Mucosa of gallbladder (tissue), 1 donor: ENCODE measurements at regions not wholly inside any gene's neighbourhood (a gene's known extent, or its start where the extent isn't known, plus 50 kb on each side); places are given as distances from the start of the nearest gene placed in this dataset.
"Not testable (repeated sequence)": the region's sequence is repeated elsewhere in the genome, so short reads cannot be mapped to it uniquely, and the experiment has no call there.

Source experiments
- DNase-seq: peaks from one replicate; pipeline ENCODE4 v3.0.0-alpha.2; 2020; ENCODE audit warnings: low spot score
- donor health status: DM: no; HTN: no; CAD: no.

DNA sequence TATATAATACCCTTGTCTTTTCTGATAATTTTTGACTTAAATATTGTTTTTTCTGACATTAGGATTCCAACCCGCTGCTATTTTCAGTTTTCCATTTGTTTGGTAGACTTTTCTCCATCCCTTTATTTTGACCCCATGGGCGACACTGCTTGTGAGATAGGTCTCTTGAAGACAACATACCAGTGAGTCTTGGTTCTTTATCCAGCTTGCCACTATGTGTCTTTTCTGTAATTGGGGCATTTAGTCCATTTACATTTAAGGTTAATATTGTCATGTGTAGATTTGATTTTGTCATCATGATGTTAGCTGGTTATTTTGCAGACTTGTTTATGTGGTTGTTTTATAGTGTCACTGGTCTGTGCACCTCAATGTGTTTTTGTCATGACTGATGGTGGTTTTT is 67.7 kb upstream of the IRAK1BP1 start:
- no peak for DNase-seq

DNA sequence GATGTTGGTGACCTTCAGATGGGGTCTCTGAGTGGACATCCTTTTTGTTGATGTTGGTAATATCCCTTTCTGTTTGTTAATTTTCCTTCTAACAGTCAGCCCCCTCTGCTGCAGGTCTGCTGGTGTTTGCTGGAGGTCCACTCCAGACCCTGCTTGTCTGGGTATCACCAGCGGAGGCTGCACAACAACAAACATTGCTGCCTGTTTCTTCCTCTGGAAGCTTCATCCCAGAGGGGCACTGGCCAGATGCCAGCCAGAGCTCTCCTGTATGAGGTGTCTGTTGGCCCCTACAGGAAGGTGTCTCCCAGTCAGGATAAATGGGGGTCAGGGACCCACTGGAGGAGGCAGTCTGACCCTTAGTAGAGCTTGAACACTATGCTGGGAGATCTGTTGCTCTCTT is 60.6 kb upstream of the IRAK1BP1 start:
- DNase-seq: not testable (repeated sequence)

DNA sequence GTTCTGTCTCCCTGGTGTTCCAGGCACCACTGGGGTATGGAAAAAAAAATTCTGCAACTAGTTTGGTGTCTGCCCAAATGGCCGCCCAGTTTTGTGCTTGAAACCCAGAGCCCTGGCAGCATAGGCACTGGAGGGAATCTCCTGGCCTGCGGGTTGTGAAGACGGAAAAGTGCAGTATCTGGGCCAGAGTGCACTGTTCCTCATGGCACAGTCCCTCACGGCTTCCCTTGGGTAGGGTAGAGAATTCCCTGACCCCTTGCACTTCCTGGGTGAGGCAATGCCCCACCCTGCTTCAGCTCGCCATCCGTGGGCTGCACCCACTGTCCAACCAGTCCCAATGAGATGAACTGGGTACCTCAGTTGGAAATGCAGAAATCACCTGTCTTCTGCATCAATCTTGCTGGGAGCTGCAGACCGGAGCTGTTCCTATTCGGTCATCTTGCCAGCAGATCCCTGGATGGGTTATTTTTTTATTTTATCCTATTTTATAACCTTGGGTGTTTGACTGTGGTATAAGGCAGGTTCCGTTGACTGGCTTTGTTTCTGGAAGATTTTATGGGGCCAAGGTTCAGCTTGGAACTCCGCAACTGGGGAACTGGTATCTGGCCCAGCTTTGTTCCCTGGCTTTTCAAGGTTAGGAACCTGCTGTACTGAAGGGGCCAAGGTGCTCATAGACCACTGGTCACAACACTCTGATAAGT is 59.5 kb upstream of the IRAK1BP1 start:
- DNase-seq: not testable (repeated sequence)

DNA sequence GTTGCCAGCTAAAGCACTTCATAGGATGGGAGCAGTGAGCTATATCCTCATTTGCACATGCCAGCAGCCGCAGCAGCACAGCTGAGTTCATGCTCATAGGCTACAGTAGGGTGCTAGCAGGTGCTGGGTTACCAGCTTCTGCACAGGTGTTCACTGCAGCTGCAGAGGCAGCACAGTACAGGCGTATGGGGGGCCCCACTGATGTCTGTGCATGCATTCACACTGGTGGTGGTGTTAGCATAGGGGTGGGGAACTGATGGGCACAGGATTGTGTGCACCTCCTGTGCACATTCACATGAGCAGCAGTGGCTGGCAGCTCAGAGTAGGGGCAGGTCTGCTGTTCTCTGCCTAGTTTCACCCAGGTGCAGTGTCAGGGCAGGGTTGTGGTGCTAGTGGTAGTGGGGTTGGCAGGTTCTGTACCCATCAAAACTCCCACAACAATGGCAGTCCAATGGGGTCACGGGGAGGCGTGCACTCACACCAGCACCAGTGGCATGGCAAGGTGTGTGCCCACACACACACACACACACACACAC is 58.9 kb upstream of the IRAK1BP1 start:
- no peak for DNase-seq

DNA sequence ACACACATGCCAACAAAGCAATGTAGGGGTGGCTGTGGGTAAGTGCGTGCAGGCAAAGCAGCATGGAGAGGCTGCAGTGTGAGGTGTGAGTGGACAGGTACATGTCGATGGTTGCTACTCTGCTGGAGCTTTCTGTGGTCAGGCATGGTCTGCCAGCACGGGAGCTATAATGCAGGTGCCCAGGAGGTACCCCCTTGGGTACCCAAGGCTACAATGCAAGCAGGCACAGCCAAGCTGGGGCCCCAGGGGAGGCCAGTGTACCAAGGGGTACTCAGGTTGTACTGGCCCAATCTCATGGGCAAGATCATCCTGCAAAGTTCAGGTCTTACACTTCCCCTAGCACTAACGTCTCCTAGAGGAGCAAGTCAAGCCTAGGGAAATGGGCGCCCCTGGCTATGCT is 58.4 kb upstream of the IRAK1BP1 start:
- DNase-seq: no peak

DNA sequence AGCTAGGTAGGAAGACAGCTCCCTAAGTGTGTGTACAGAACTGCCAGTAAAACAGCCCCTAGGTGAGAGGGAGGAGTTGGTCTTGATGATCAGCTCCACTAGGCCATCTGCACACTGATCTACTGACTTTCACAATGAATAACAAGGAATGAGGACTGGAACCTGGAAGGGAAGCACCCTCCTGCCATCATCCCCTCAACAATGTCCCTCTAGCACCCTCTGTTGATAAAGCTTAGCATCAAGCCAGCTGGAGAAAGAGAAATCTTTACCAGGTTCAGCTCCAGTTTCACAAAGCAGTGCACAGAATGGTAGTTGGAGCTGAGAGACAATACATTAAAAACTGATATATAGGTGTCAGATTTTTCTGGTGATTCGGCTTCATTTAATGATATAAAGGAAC is 57.2 kb upstream of the IRAK1BP1 start:
- DNase-seq: no peak

DNA sequence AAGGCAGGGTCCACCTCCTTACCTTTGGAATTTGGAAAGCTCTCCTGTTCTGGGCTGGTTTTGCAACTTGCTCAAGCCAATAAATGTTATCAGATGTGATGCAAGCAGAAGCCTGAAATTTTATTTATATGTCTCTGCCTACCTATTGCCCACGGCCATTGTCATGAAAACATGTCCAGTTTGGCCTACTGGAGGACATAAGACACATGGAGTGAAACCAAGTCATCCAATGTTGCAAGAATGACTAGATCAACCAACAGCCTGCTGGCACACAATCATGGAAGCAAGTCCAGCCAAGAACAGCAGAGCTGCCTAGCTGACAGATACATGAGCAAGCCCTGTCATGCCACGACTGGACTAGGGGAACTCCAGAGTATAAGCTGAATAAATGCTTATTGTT is 56.7 kb upstream of the IRAK1BP1 start:
- no peak for DNase-seq
